ENCODE measurements at regions not wholly inside any gene's neighbourhood (a gene's known extent, or its start where the extent isn't known, plus 50 kb on each side); places are given as distances from the start of the nearest gene placed in this dataset.

- intact Hi-C loops (cut with micrococcal nuclease) = no loop called here
These were observed 254.9 kb upstream of the PCDH20 start for GRCh38 chr13:61670384-61671161.

More at GRCh38 chr13:61670384-61671161, 254.9 kb upstream of the PCDH20 start:
- BruUV-seq (replicated peaks) = no TSS peak
- Histone ChIP-seq H3K36me3 (ENCODE audit: control insufficient read depth in 1 of 2, insufficient read depth in 2 of 2, low read length in 2 of 2) (no peaks in the 10 kb centered on the region), H3K4me2 (ENCODE audit: low read length) (no peak overlapping the region), H4K20me1 (ENCODE audit: insufficient read depth) (no peaks in the 10 kb centered on the region), H3K4me3 (replicated peaks in 1 of 2; ENCODE audit: low read depth in 1 of 2, low read length in 2 of 2) (no peak overlapping the region), H2AFZ (ENCODE audit: low read depth, low read length, poor library complexity, severe bottlenecking) (no peak overlapping the region), H3K9me2 (ENCODE audit: insufficient read depth) (no peaks in the 10 kb centered on the region), H3K4me1 (ENCODE audit: control insufficient read depth in 1 of 2, insufficient read depth in 2 of 2, low read length in 2 of 2) (peaks cover 3% of the 10 kb centered on the region in 2 experiments; a peak in 2 of 4 replicates), H3K9ac (ENCODE audit: low read length) (no peak overlapping the region), H3K9me3 (ENCODE audit: control insufficient read depth in 1 of 2, insufficient read depth in 1 of 2, low read depth in 1 of 2, low read length in 2 of 2) (no peaks in the 10 kb centered on the region), H3K27ac (ENCODE audit: low read depth, low read length) (no peak overlapping the region), H3K27me3 (ENCODE audit: insufficient read depth, low read length) (no peaks in the 10 kb centered on the region), H3K79me2 (ENCODE audit: insufficient read depth, low read length) (no peaks in the 10 kb centered on the region)
- DNase-seq (ENCODE audit: low read depth, low spot score) (no peak), ATAC-seq (no peak)
- POLR2A ChIA-PET = no interaction called here
- CTCF ChIA-PET = no interaction called here
- RAD21 ChIA-PET (ENCODE audit: low non-redundant PET in 1 of 2, low total read pairs in 2 of 2, uncharacterized antibody in 2 of 2, unreplicated experiment in 2 of 2) = no interaction called here
- TF ChIP-seq EZH2phosphoT487 (IDR thresholded peaks at IDR 0.05; ENCODE audit: borderline replicate concordance) (no peak), REST (IDR thresholded peaks at IDR 0.05; ENCODE audit: low read depth) (no peak), ZFX (IDR thresholded peaks at IDR 0.05) (no peak), ZNF274 (IDR thresholded peaks at IDR 0.05; ENCODE audit: low read depth, low read length) (no peak), ZBTB33 (IDR thresholded peaks at IDR 0.05; ENCODE audit: extremely low read depth, insufficient replicate concordance, low read length) (no peak), SIN3A (IDR thresholded peaks at IDR 0.05; ENCODE audit: low read depth) (no peak), POLR2AphosphoS5 (IDR thresholded peaks at IDR 0.05; ENCODE audit: low read depth, low read length) (no peak), CBX3 (IDR thresholded peaks at IDR 0.05; ENCODE audit: low read depth) (no peak), EZH2 (IDR thresholded peaks at IDR 0.05) (no peak), SP1 (IDR thresholded peaks at IDR 0.05; ENCODE audit: low read depth) (no peak), FOSL1 (IDR thresholded peaks at IDR 0.05; ENCODE audit: low read depth) (no peak), JUND (IDR thresholded peaks at IDR 0.05) (no peak), ATF3 (IDR thresholded peaks at IDR 0.05) (no peak), CTCF (IDR thresholded peaks at IDR 0.05 in 2 of 3, conservative IDR thresholded peaks at IDR 0.05 in 1 of 3; ENCODE audit: borderline replicate concordance in 1 of 3, insufficient read depth in 1 of 3, low read depth in 2 of 3, low read length in 2 of 3) (no peak), POLR2A (IDR thresholded peaks at IDR 0.05; ENCODE audit: borderline replicate concordance, extremely low read depth, insufficient read depth, insufficient read length) (no peak)

All from HCT116 (cell line).